AG04449 (cell line): ENCODE measurements at regions not wholly inside any gene's neighbourhood (a gene's known extent, or its start where the extent isn't known, plus 50 kb on each side); places are given as distances from the start of the nearest gene placed in this dataset.
"Not testable (repeated sequence)": the region's sequence is repeated elsewhere in the genome, so short reads cannot be mapped to it uniquely, and the experiment has no call there.

Source experiments
- CTCF ChIA-PET: fragments of 350-600 bp; formaldehyde crosslinking; extraction: SDS; loops from one replicate; lab custom pipeline; 2021; ENCODE audit warnings: antibody characterized with exemption; lab: Yijun Ruan, JAX
- POLR2A ChIA-PET: fragments of 400-600, 350-600 bp; formaldehyde crosslinking; extraction: SDS; loops from one replicate; lab custom pipeline; 2020; ENCODE audit warnings: antibody characterized with exemption, inconsistent platforms; lab: Yijun Ruan, JAX
- DNase-seq: peaks from one replicate; pipeline ENCODE4 v3.0.0-alpha.2; 2010; ENCODE audit warnings: low read depth, low spot score
- H3K4me3 ChIP-seq: 2 replicates; pipeline ENCODE4 v1.5.1; 2011; ENCODE audit warnings: low read depth, mild to moderate bottlenecking, control low read depth, low read length
- CTCF ChIP-seq: IDR thresholded peaks from one replicate; pipeline ENCODE4 v1.5.1; 2011; ENCODE audit warnings: mild to moderate bottlenecking, moderate library complexity, low read length, control low read depth, inconsistent platforms; ENCODE audit not compliant: insufficient read depth; ENCODE audit errors: missing control alignments

- TF ChIP-seq CTCF, result no peak
- POLR2A ChIA-PET, result no interaction called here
- no peak for DNase-seq
- H3K4me3 ChIP-seq, result no peak overlapping the region
- CTCF ChIA-PET, result no interaction called here
Measured at GRCh38 chr18:76013057-76013456, 482.0 kb downstream of the ZNF516 start.

GRCh38 chr18:76005632-76006208 lies 489.3 kb downstream of the ZNF516 start:
- no peak overlapping the region for H3K4me3 ChIP-seq
- CTCF ChIA-PET, result no interaction called here
- POLR2A ChIA-PET, result no interaction called here
- TF ChIP-seq CTCF, result no peak
- DNase-seq, result no peak

- DNase-seq, POLR2A ChIA-PET, CTCF ChIA-PET, H3K4me3 ChIP-seq: not testable (repeated sequence)
Measured at GRCh38 chr18:75987913-75988312, 507.1 kb downstream of the ZNF516 start.

- H3K4me3 ChIP-seq, result no peak overlapping the region
- no peak for TF ChIP-seq CTCF
- CTCF ChIA-PET, result no interaction called here
- DNase-seq, result no peak
- POLR2A ChIA-PET, result no interaction called here
Measured at GRCh38 chr18:75984853-75985252, 510.2 kb downstream of the ZNF516 start.

- TF ChIP-seq CTCF, result no peak
- ChIA-PET POLR2A (no interaction called here), CTCF (no interaction called here)
- H3K4me3 ChIP-seq, result no peak overlapping the region
- no peak for DNase-seq
Measured at GRCh38 chr18:75981102-75981501, 513.9 kb downstream of the ZNF516 start.

GRCh38 chr18:75977081-75977480 lies 518.0 kb downstream of the ZNF516 start:
- TF ChIP-seq CTCF, result no peak
- POLR2A ChIA-PET, result no interaction called here
- no peak for DNase-seq
- H3K4me3 ChIP-seq, result no peak overlapping the region
- CTCF ChIA-PET, result no interaction called here

GRCh38 chr18:75970212-75970611 lies 524.8 kb downstream of the ZNF516 start:
- H3K4me3 ChIP-seq, result no peak overlapping the region
- CTCF ChIA-PET, result no interaction called here
- POLR2A ChIA-PET, result no interaction called here
- TF ChIP-seq CTCF, result no peak
- DNase-seq, result no peak
